A673 (cell line): ENCODE measurements at regions not wholly inside any gene's neighbourhood (a gene's known extent, or its start where the extent isn't known, plus 50 kb on each side); places are given as distances from the start of the nearest gene placed in this dataset.

ENCODE experiments used
- BruUV-seq: library from RNA; stranded (reverse); fragments of 400-500 nt; replicated peaks from 2 replicates; lab custom pipeline; 2021; lab: Mats Ljungman, UMichigan
- CTCF ChIA-PET: fragments of 300-600 bp; sonication (Branson Sonifier 250); formaldehyde crosslinking; loops from one replicate; lab custom pipeline; 2022; ENCODE audit warnings: antibody characterized with exemption; lab: Charles Lee
- POLR2A ChIA-PET: fragments of 300-600 bp; sonication (Branson Sonifier 250); formaldehyde crosslinking; loops from one replicate; lab custom pipeline; 2022; ENCODE audit warnings: antibody characterized with exemption; ENCODE audit not compliant: low non-redundant PET; lab: Charles Lee
- DNase-seq: peaks from one replicate; pipeline ENCODE4 v3.0.0-alpha.2; 2015; ENCODE audit warnings: low spot score
- H3K27ac ChIP-seq: fragments of 200-600 bp; sonication (generic); 2 replicates; pipeline ENCODE4 v1.5.1; 2016; ENCODE audit warnings: mixed run types, low read depth, mild to moderate bottlenecking, mixed read lengths, antibody characterized with exemption, low read length; ENCODE audit not compliant: poor library complexity, severe bottlenecking
- H3K27me3 ChIP-seq: fragments of 200-600 bp; sonication (generic); replicated peaks from 2 replicates; pipeline ENCODE4 v1.6.1; 2017; ENCODE audit warnings: mixed run types, low read depth, mild to moderate bottlenecking, mixed read lengths, antibody characterized with exemption, low read length; ENCODE audit not compliant: insufficient read depth, poor library complexity
- H3K36me3 ChIP-seq: fragments of 200-600 bp; sonication (generic); 2 replicates; pipeline ENCODE4 v1.6.1; 2016; ENCODE audit warnings: mixed run types, mild to moderate bottlenecking, mixed read lengths, antibody characterized with exemption, low read length; ENCODE audit not compliant: insufficient read depth, poor library complexity, severe bottlenecking
- H3K4me1 ChIP-seq: fragments of 200-600 bp; sonication (generic); 2 replicates; pipeline ENCODE4 v1.6.1; 2017; ENCODE audit warnings: mixed run types, mild to moderate bottlenecking, mixed read lengths, antibody characterized with exemption, low read length; ENCODE audit not compliant: insufficient read depth, poor library complexity, severe bottlenecking
- H3K4me3 ChIP-seq: fragments of 200-600 bp; sonication (generic); 2 replicates; pipeline ENCODE4 v1.5.1; 2016; ENCODE audit warnings: low read depth, mixed run types, mild to moderate bottlenecking, mixed read lengths, low read length; ENCODE audit not compliant: poor library complexity, severe bottlenecking
- H3K9me3 ChIP-seq: fragments of 200-600 bp; sonication (generic); 2 replicates; pipeline ENCODE4 v1.6.1; 2016; ENCODE audit warnings: mixed run types, low read depth, mild to moderate bottlenecking, mixed read lengths, antibody characterized with exemption, low read length; ENCODE audit not compliant: poor library complexity, severe bottlenecking
- EZH2 ChIP-seq: fragments of 200-600 bp; sonication (generic); IDR thresholded peaks from 2 replicates; pipeline ENCODE4 v1.6.1; 2017; ENCODE audit warnings: borderline replicate concordance, low read depth, mild to moderate bottlenecking, mixed read lengths, antibody characterized with exemption, low read length; ENCODE audit not compliant: poor library complexity, severe bottlenecking
- intact Hi-C: fragments of 100-400 bp; cut with micrococcal nuclease; formaldehyde crosslinking; loops from one replicate; pipeline ENCODE4 v1.10.0; 2022; ENCODE audit not compliant: unreplicated experiment
- TF ChIP-seq, protein P1 (sequence below): fragments of 300-800, 200-600 bp; sonication (generic); conservative IDR thresholded peaks from 2 replicates; pipeline ENCODE4 v1.5.1; 2017; ENCODE audit warnings: low read depth, mild to moderate bottlenecking, antibody characterized with exemption, low read length, moderate library complexity, mixed read lengths

DNA sequence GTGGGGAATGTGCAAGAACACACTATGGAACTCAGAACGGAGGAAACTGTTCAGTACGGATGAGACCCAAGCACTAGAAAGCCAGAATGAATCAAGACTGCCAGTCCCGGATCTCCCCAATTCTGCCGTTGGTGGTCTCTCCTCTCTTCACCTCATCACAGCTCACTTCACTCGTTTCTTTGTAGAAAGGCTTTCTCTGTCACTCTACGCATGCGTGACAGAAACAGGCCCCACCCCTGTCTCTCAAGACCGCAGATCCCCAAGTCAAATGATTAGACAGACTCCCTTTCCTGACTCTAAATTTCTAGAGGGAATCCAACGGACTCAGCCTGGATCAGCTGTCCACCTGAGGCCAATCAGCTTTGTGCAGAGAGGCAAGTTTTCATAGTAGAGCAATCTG is 505.7 kb upstream of the ADAMTS9 start:
- no peaks in the 10 kb centered on the region for H3K36me3 ChIP-seq
- no peak for DNase-seq
- BruUV-seq: no TSS peak
- no peak overlapping the region for H3K4me3 ChIP-seq
- no peak overlapping the region for H3K27ac ChIP-seq
- intact Hi-C loops: no loop called here
- H3K4me1 ChIP-seq: no peaks in the 10 kb centered on the region
- no peaks in the 10 kb centered on the region for H3K27me3 ChIP-seq
- no peak for TF ChIP-seq EZH2
- TF ChIP-seq, protein P1, sequence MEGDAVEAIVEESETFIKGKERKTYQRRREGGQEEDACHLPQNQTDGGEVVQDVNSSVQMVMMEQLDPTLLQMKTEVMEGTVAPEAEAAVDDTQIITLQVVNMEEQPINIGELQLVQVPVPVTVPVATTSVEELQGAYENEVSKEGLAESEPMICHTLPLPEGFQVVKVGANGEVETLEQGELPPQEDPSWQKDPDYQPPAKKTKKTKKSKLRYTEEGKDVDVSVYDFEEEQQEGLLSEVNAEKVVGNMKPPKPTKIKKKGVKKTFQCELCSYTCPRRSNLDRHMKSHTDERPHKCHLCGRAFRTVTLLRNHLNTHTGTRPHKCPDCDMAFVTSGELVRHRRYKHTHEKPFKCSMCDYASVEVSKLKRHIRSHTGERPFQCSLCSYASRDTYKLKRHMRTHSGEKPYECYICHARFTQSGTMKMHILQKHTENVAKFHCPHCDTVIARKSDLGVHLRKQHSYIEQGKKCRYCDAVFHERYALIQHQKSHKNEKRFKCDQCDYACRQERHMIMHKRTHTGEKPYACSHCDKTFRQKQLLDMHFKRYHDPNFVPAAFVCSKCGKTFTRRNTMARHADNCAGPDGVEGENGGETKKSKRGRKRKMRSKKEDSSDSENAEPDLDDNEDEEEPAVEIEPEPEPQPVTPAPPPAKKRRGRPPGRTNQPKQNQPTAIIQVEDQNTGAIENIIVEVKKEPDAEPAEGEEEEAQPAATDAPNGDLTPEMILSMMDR: no peak
- CTCF ChIA-PET: no interaction called here
- POLR2A ChIA-PET: no interaction called here
- H3K9me3 ChIP-seq: no peaks in the 10 kb centered on the region

GRCh38 chr3:65190111-65190510 is 502.3 kb upstream of the ADAMTS9 start:
- no peaks in the 10 kb centered on the region for H3K4me1 ChIP-seq
- POLR2A ChIA-PET: no interaction called here
- no TSS peak for BruUV-seq

GRCh38 chr3:65186268-65186667 is 498.5 kb upstream of the ADAMTS9 start:
- Histone ChIP-seq H3K9me3 (no peaks in the 10 kb centered on the region), H3K27me3 (no peaks in the 10 kb centered on the region), H3K36me3 (no peaks in the 10 kb centered on the region), H3K4me1 (no peaks in the 10 kb centered on the region), H3K4me3 (no peak overlapping the region), H3K27ac (no peak overlapping the region)
- POLR2A ChIA-PET: no interaction called here
- intact Hi-C loops: no loop called here
- CTCF ChIA-PET: no interaction called here
- TF ChIP-seq, protein P1: no peak
- no peak for DNase-seq
- no TSS peak for BruUV-seq

More at GRCh38 chr3:65190111-65190510, 502.3 kb upstream of the ADAMTS9 start:
- no peak for DNase-seq
- Histone ChIP-seq H3K27ac (no peak overlapping the region), H3K4me3 (no peak overlapping the region), H3K27me3 (no peaks in the 10 kb centered on the region), H3K9me3 (no peaks in the 10 kb centered on the region), H3K36me3 (no peaks in the 10 kb centered on the region)
- intact Hi-C loops: no loop called here
- TF ChIP-seq, protein P1: no peak
- TF ChIP-seq EZH2: no peak
- CTCF ChIA-PET: no interaction called here
